ENCODE measurements at regions not wholly inside any gene's neighbourhood (a gene's known extent, or its start where the extent isn't known, plus 50 kb on each side); places are given as distances from the start of the nearest gene placed in this dataset.

DNA sequence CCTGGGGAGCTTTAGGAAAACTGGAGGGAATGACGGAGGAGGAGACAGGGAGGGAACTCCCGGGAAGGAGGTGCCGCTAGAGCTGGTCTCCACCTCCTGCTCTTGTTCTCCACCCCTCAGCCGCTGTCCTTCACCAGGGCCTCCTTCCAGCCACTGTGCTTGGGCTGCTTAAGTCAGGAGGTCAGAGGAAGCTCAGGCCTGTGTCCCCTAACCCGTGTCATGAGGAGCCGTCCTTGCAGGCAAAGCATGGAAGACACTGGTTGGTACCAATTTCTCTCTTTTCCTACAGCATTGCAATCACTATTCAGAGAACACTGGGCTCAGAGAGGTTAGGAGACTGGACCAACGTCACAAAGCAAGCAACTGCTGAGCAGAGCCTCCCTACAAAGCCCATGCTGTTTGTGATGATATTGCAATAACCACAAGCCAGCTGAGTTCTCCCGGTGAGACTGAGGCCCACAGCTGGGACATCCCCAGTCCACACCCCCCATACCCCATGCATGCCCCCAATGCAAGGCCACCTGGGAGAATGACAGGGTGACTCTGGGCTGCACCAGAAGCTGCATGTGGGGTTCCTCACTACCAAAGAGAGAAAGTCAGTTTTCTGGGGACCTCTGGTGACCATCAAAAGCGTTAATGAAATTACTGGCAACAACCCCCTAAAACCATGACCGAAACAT, 427.5 kb downstream of the NPHP4 start:
- no peak for DNase-seq (ENCODE audit: low read depth)
- TF ChIP-seq, protein P1, sequence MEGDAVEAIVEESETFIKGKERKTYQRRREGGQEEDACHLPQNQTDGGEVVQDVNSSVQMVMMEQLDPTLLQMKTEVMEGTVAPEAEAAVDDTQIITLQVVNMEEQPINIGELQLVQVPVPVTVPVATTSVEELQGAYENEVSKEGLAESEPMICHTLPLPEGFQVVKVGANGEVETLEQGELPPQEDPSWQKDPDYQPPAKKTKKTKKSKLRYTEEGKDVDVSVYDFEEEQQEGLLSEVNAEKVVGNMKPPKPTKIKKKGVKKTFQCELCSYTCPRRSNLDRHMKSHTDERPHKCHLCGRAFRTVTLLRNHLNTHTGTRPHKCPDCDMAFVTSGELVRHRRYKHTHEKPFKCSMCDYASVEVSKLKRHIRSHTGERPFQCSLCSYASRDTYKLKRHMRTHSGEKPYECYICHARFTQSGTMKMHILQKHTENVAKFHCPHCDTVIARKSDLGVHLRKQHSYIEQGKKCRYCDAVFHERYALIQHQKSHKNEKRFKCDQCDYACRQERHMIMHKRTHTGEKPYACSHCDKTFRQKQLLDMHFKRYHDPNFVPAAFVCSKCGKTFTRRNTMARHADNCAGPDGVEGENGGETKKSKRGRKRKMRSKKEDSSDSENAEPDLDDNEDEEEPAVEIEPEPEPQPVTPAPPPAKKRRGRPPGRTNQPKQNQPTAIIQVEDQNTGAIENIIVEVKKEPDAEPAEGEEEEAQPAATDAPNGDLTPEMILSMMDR (IDR thresholded peaks at IDR 0.05; ENCODE audit: insufficient read depth, low read depth, low read length, missing control alignments) = no peak
- H3K4me3 ChIP-seq (ENCODE audit: low read depth, low read length) = no peak overlapping the region

DNA sequence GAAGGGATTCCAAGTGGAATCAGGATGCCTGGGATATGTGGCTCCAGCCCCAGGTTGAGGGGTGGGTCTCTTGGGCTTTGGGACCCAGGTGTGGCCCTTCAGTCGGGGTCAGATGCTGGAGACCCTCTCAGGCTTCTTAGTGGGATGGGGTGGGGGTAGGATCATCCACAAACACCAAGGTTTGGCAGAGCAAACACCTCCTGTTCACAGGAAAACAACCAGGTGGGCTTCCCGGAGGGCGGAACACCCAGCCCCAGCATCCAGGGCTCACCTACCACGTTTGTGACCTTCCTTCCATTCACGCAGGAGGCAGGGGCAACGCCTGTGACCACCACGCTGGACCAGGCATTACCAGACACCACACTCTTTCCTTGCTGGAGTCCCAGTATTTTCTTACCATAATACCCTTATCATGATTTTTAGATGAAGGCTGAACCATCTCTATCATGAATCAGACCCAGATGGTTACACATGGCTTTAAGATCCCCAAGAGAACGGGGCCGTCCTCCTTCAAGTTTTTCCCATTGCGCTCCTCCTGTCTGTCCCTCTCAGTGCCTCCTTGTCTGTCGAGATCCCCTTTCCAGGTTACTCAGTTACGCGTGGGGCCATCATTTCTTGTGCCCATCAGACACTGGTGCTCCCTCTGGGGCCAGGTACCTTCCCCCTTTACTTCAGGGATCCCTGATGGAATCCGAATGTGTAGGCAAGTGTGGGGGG, 428.2 kb downstream of the NPHP4 start:
- TF ChIP-seq, protein P1 (IDR thresholded peaks at IDR 0.05; ENCODE audit: insufficient read depth, low read depth, low read length, missing control alignments) = no peak
- no peak for DNase-seq (ENCODE audit: low read depth)
- no peak overlapping the region for H3K4me3 ChIP-seq (ENCODE audit: low read depth, low read length)

DNA sequence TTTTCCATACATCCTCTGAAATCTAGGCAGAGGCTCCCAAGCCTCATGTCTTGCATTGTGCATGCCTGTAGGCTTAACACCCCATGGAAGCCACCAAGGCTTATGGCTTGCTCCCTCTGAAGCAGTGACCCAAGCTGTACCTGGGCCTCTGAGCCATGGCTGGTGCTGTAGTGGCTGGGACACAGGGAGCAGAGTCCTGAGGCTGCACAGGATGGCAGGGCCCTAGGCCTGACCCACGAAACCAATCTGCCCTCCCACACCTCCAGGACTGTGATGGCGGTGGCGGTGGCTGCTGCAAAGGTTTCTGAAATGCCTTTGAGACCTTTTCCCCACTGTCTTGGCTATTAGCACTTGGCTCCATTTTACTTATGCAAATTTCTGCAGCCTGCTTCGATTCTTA, 429.5 kb downstream of the NPHP4 start:
- no peak overlapping the region for H3K4me3 ChIP-seq (ENCODE audit: low read depth, low read length)
- TF ChIP-seq, protein P1 (IDR thresholded peaks at IDR 0.05; ENCODE audit: insufficient read depth, low read depth, low read length, missing control alignments) = no peak

DNA sequence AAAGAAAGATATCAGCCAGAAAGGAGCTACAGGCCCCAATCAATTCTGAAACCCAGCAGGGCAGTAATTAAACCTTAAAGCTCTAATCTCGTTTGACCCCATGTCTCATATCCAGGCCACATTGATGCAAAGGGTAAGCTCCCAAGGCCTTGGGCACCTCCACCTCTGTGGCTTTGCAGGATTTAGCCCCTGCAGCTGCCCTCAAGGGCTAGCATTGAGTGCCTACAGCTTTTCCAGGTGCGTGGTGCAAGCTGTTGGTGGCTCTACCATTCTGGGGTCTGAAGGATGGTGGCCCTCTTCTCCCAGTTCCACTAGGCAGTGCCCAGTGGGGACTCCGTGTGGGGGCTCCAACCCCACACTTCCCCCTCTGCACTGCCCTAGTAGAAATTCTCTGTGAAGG, 429.9 kb downstream of the NPHP4 start:
- no peak overlapping the region for H3K4me3 ChIP-seq (ENCODE audit: low read depth, low read length)
- DNase-seq (ENCODE audit: low read depth) = no peak
- TF ChIP-seq, protein P1 (IDR thresholded peaks at IDR 0.05; ENCODE audit: insufficient read depth, low read depth, low read length, missing control alignments) = no peak

More for the DNA sequence above, 429.5 kb downstream of the NPHP4 start:
- DNase-seq (ENCODE audit: low read depth) = no peak

DNA sequence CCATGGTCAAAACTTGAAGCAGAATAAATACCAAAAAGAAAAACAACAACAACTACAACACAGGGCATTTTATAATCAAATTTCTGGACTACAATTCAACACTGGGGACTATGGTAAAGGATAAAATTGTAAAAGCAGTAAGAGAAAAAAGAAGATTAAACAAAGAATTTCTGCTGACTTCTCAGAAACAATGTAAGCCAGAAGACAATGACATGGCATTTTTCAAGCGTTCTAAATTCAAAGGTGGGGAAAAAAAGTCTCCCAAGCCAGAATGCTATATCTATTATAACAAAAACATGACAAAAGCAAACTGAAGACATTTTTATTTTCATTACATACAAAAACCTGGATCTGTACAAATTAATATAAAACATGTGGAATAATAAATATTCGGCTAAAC, 433.1 kb downstream of the NPHP4 start:
- TF ChIP-seq, protein P1 (IDR thresholded peaks at IDR 0.05; ENCODE audit: insufficient read depth, low read depth, low read length, missing control alignments) = no peak
- no peak for DNase-seq (ENCODE audit: low read depth)
- no peak overlapping the region for H3K4me3 ChIP-seq (ENCODE audit: low read depth, low read length)

DNA sequence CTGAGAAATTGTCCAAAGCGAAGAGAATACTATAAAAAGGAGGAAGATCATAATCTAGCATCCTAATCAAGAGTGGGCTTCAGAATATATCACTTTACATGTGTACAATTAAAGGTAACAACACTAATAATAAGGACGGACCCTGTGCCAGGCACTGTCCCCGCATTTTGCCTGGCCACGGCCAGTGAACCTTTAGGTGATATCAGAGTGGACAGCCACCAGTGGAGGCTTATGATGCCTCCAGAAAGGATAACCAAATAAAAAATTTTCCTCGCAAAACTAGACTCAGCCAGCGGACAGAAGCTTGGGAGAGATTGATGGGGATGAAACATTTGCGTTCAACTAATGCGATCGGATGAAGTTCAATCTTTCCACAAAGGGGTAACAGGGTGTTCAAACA, 436.4 kb downstream of the NPHP4 start:
- TF ChIP-seq, protein P1 (IDR thresholded peaks at IDR 0.05; ENCODE audit: insufficient read depth, low read depth, low read length, missing control alignments) = no peak
- no peak for DNase-seq (ENCODE audit: low read depth)
- H3K4me3 ChIP-seq (ENCODE audit: low read depth, low read length) = no peak overlapping the region

All from GM12865 (cell line).